GM23338 (cell line): ENCODE measurements at regions not wholly inside any gene's neighbourhood (a gene's known extent, or its start where the extent isn't known, plus 50 kb on each side); places are given as distances from the start of the nearest gene placed in this dataset.

Source experiments
- CREB1 ChIP-seq: fragments of 250-450 bp; sonication (Bioruptor Pico); IDR thresholded peaks from 2 replicates; pipeline ENCODE4 v1.5.0; 2020; ENCODE audit warnings: low read depth, mild to moderate bottlenecking, moderate library complexity
- EZH2 ChIP-seq: fragments of 200-600 bp; sonication (generic); IDR thresholded peaks from one replicate; pipeline ENCODE4 v1.8.0; 2017; ENCODE audit warnings: antibody characterized with exemption, mild to moderate bottlenecking, low read depth; ENCODE audit not compliant: unreplicated experiment
- EZH2phosphoT487 ChIP-seq: fragments of 200-600 bp; sonication (generic); IDR thresholded peaks from one replicate; pipeline ENCODE4 v1.8.1; 2018; ENCODE audit warnings: antibody characterized with exemption; ENCODE audit not compliant: unreplicated experiment
- JUNB ChIP-seq: IDR thresholded peaks from one replicate; pipeline ENCODE4 v1.6.1; 2016; ENCODE audit warnings: antibody characterized with exemption; ENCODE audit not compliant: unreplicated experiment
- POLR2AphosphoS5 ChIP-seq: IDR thresholded peaks from 2 replicates; pipeline ENCODE4 v1.6.1; 2016; ENCODE audit warnings: antibody characterized with exemption, low read depth
- REST ChIP-seq: IDR thresholded peaks from one replicate; pipeline ENCODE4 v1.6.1; 2018; ENCODE audit warnings: antibody characterized with exemption; ENCODE audit not compliant: unreplicated experiment
- ZNF331 ChIP-seq: fragments of 250-450 bp; sonication (Bioruptor Pico); IDR thresholded peaks from 2 replicates; pipeline ENCODE4 v1.5.0; 2020; ENCODE audit warnings: low read depth, mild to moderate bottlenecking, moderate library complexity
- TF ChIP-seq, protein P1 (sequence below), 2 experiments: fragments of 200-600 bp in 1 of 2; sonication (generic) in 1 of 2; conservative IDR thresholded peaks; 2 replicates each; pipeline versions ENCODE4 v1.5.1 to v1.6.1; 2016 to 2017; ENCODE audit warnings: antibody characterized with exemption in 2 of 2, low read depth in 2 of 2, mild to moderate bottlenecking in 2 of 2, moderate library complexity in 1 of 2

- TF ChIP-seq REST (no peak), EZH2 (no peak), POLR2AphosphoS5 (no peak), ZNF331 (CRISPR knock-in tag) (no peak), JUNB (no peak), EZH2phosphoT487 (no peak), CREB1 (CRISPR knock-in tag) (no peak)
- TF ChIP-seq, protein P1, sequence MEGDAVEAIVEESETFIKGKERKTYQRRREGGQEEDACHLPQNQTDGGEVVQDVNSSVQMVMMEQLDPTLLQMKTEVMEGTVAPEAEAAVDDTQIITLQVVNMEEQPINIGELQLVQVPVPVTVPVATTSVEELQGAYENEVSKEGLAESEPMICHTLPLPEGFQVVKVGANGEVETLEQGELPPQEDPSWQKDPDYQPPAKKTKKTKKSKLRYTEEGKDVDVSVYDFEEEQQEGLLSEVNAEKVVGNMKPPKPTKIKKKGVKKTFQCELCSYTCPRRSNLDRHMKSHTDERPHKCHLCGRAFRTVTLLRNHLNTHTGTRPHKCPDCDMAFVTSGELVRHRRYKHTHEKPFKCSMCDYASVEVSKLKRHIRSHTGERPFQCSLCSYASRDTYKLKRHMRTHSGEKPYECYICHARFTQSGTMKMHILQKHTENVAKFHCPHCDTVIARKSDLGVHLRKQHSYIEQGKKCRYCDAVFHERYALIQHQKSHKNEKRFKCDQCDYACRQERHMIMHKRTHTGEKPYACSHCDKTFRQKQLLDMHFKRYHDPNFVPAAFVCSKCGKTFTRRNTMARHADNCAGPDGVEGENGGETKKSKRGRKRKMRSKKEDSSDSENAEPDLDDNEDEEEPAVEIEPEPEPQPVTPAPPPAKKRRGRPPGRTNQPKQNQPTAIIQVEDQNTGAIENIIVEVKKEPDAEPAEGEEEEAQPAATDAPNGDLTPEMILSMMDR (conservative IDR thresholded peaks at IDR 0.05; ENCODE audit: low read depth in 2 of 2): no peak
These were observed 173.5 kb upstream of the OBI1 start for GRCh38 chr13:78832461-78832860.
